M059J (cell line): ENCODE measurements at regions not wholly inside any gene's neighbourhood (a gene's known extent, or its start where the extent isn't known, plus 50 kb on each side); places are given as distances from the start of the nearest gene placed in this dataset.
"Not testable (repeated sequence)": the region's sequence is repeated elsewhere in the genome, so short reads cannot be mapped to it uniquely, and the experiment has no call there.

Source experiments
- DNase-seq: peaks from one replicate; pipeline ENCODE4 v3.0.0-alpha.2; 2012; ENCODE audit warnings: low read depth

GRCh38 chr1:234824836-234825235 is 214.9 kb upstream of the IRF2BP2 start:
- not testable (repeated sequence) for DNase-seq

GRCh38 chr1:234823191-234824176 is 213.5 kb upstream of the IRF2BP2 start:
- no peak for DNase-seq

- DNase-seq: no peak
These were observed 211.9 kb upstream of the IRF2BP2 start for GRCh38 chr1:234821840-234822239.

GRCh38 chr1:234820597-234820996 is 210.6 kb upstream of the IRF2BP2 start:
- DNase-seq: no peak

GRCh38 chr1:234819845-234820244 is 209.9 kb upstream of the IRF2BP2 start:
- DNase-seq: not testable (repeated sequence)

GRCh38 chr1:234818040-234818387 is 208.0 kb upstream of the IRF2BP2 start:
- not testable (repeated sequence) for DNase-seq

GRCh38 chr1:234817313-234818039 is 207.5 kb upstream of the IRF2BP2 start:
- peak; percentile 51 for DNase-seq

- DNase-seq: not testable (repeated sequence)
These were observed 206.9 kb upstream of the IRF2BP2 start for GRCh38 chr1:234816864-234817263.

- not testable (repeated sequence) for DNase-seq
These were observed 206.3 kb upstream of the IRF2BP2 start for GRCh38 chr1:234816186-234816851.

GRCh38 chr1:234815295-234815815 is 205.4 kb upstream of the IRF2BP2 start:
- not testable (repeated sequence) for DNase-seq

- not testable (repeated sequence) for DNase-seq
These were observed 204.3 kb upstream of the IRF2BP2 start for GRCh38 chr1:234814235-234814634.

- DNase-seq: peak; percentile 88
These were observed 201.8 kb upstream of the IRF2BP2 start for GRCh38 chr1:234811824-234812223.

- DNase-seq: not testable (repeated sequence)
These were observed 200.7 kb upstream of the IRF2BP2 start for GRCh38 chr1:234810726-234811125.

GRCh38 chr1:234809854-234810245 is 199.9 kb upstream of the IRF2BP2 start:
- peak; percentile 14 for DNase-seq

GRCh38 chr1:234808943-234809853 is 199.2 kb upstream of the IRF2BP2 start:
- DNase-seq: peak; percentile 81

- not testable (repeated sequence) for DNase-seq
These were observed 198.5 kb upstream of the IRF2BP2 start for GRCh38 chr1:234808459-234808858.

GRCh38 chr1:234807705-234808104 is 197.7 kb upstream of the IRF2BP2 start:
- DNase-seq: not testable (repeated sequence)

- not testable (repeated sequence) for DNase-seq
These were observed 192.6 kb upstream of the IRF2BP2 start for GRCh38 chr1:234802586-234802985.

GRCh38 chr1:234801636-234802035 is 191.7 kb upstream of the IRF2BP2 start:
- DNase-seq: not testable (repeated sequence)

- not testable (repeated sequence) for DNase-seq
These were observed 191.2 kb upstream of the IRF2BP2 start for GRCh38 chr1:234801147-234801546.

GRCh38 chr1:234800563-234800962 is 190.6 kb upstream of the IRF2BP2 start:
- DNase-seq: not testable (repeated sequence)
